GM23338 (cell line): ENCODE measurements at regions not wholly inside any gene's neighbourhood (a gene's known extent, or its start where the extent isn't known, plus 50 kb on each side); places are given as distances from the start of the nearest gene placed in this dataset.
"Not testable (repeated sequence)": the region's sequence is repeated elsewhere in the genome, so short reads cannot be mapped to it uniquely, and the experiment has no call there.

Experiments used
- ATAC-seq: fragments of 200-7000 bp; cut with Tn5 transposase; 3 replicates; pipeline ENCODE4 v1.9.1; 2020
- DNase-seq: peaks from one replicate; pipeline ENCODE4 v3.0.0-alpha.2; 2015; ENCODE audit warnings: low spot score
- H2AFZ ChIP-seq: fragments of 200-600 bp; sonication (generic); 2 replicates; pipeline ENCODE4 v1.8.0; 2016; ENCODE audit warnings: antibody characterized with exemption, mild to moderate bottlenecking, moderate library complexity
- H3F3A ChIP-seq: fragments of 200-600 bp; sonication (generic); replicated peaks from 2 replicates; pipeline ENCODE4 v1.8.0; 2017; ENCODE audit warnings: antibody characterized with exemption, mixed run types, low read depth
- H3K27ac ChIP-seq: fragments of 200-600 bp; sonication (generic); 2 replicates; pipeline ENCODE4 v1.6.1; 2016; ENCODE audit warnings: low read depth
- H3K27me3 ChIP-seq: fragments of 200-600 bp; sonication (generic); 2 replicates; pipeline ENCODE4 v1.8.0; 2016; ENCODE audit warnings: mild to moderate bottlenecking, mixed run types, moderate library complexity; ENCODE audit not compliant: insufficient read depth
- H3K36me3 ChIP-seq: fragments of 200-600 bp; sonication (generic); 2 replicates; pipeline ENCODE4 v1.8.0; 2016; ENCODE audit warnings: mild to moderate bottlenecking; ENCODE audit not compliant: insufficient read depth
- H3K4me1 ChIP-seq: fragments of 200-600 bp; sonication (generic); 2 replicates; pipeline ENCODE4 v1.8.0; 2016; ENCODE audit warnings: mild to moderate bottlenecking, moderate library complexity; ENCODE audit not compliant: insufficient read depth
- H3K4me2 ChIP-seq: fragments of 200-600 bp; sonication (generic); 2 replicates; pipeline ENCODE4 v1.7.1; 2017; ENCODE audit warnings: mixed run types
- H3K4me3 ChIP-seq: fragments of 200-600 bp; sonication (generic); 2 replicates; pipeline ENCODE4 v1.6.1; 2016; ENCODE audit warnings: mixed run types
- H3K79me2 ChIP-seq: fragments of 200-600 bp; sonication (generic); replicated peaks from 2 replicates; pipeline ENCODE4 v1.8.0; 2017; ENCODE audit warnings: mild to moderate bottlenecking; ENCODE audit not compliant: insufficient read depth
- H3K9me2 ChIP-seq: fragments of 200-600 bp; sonication (generic); 2 replicates; pipeline ENCODE4 v1.8.0; 2017; ENCODE audit not compliant: insufficient read depth
- H4K20me1 ChIP-seq: fragments of 200-600 bp; sonication (generic); replicated peaks from 2 replicates; pipeline ENCODE4 v1.8.0; 2017; ENCODE audit warnings: mild to moderate bottlenecking; ENCODE audit not compliant: insufficient read depth
- H3K27ac Mint-ChIP-seq: 2 replicates; pipeline ENCODE4 v1.8.0; 2020; ENCODE audit warnings: inconsistent platforms, mild to moderate bottlenecking, moderate library complexity, mixed read lengths
- H3K27me3 Mint-ChIP-seq: 3 replicates; pipeline ENCODE4 v1.8.0; 2022; ENCODE audit warnings: low read depth, mild to moderate bottlenecking, moderate library complexity, mixed read lengths, inconsistent platforms; ENCODE audit not compliant: insufficient read depth, poor library complexity
- H3K36me3 Mint-ChIP-seq: 3 replicates; pipeline ENCODE4 v1.8.0; 2021; ENCODE audit warnings: low read depth, mild to moderate bottlenecking, inconsistent platforms, moderate library complexity, mixed read lengths
- H3K4me1 Mint-ChIP-seq: 3 replicates; pipeline ENCODE4 v1.8.0; 2020; ENCODE audit warnings: mild to moderate bottlenecking, inconsistent platforms, mixed read lengths
- H3K4me3 Mint-ChIP-seq: 3 replicates; pipeline ENCODE4 v1.8.0; 2021; ENCODE audit warnings: moderate library complexity, mild to moderate bottlenecking, inconsistent platforms, mixed read lengths
- H3K9me3 Mint-ChIP-seq: 3 replicates; pipeline ENCODE4 v1.8.0; 2020; ENCODE audit warnings: moderate library complexity, mild to moderate bottlenecking, inconsistent platforms, mixed read lengths
- ETS1 ChIP-seq: IDR thresholded peaks from 2 replicates; pipeline ENCODE4 v1.6.1; 2016; ENCODE audit warnings: antibody characterized with exemption
- EZH2phosphoT487 ChIP-seq: fragments of 200-600 bp; sonication (generic); IDR thresholded peaks from one replicate; pipeline ENCODE4 v1.8.1; 2018; ENCODE audit warnings: antibody characterized with exemption; ENCODE audit not compliant: unreplicated experiment
- JUNB ChIP-seq: IDR thresholded peaks from one replicate; pipeline ENCODE4 v1.6.1; 2016; ENCODE audit warnings: antibody characterized with exemption; ENCODE audit not compliant: unreplicated experiment
- POLR2AphosphoS5 ChIP-seq: IDR thresholded peaks from 2 replicates; pipeline ENCODE4 v1.6.1; 2016; ENCODE audit warnings: antibody characterized with exemption, low read depth
- REST ChIP-seq: IDR thresholded peaks from one replicate; pipeline ENCODE4 v1.6.1; 2018; ENCODE audit warnings: antibody characterized with exemption; ENCODE audit not compliant: unreplicated experiment
- STAT1 ChIP-seq: IDR thresholded peaks from one replicate; pipeline ENCODE4 v1.6.1; 2016; ENCODE audit warnings: antibody characterized with exemption; ENCODE audit not compliant: unreplicated experiment
- ZNF114 ChIP-seq: fragments of 250-450 bp; sonication (Bioruptor Pico); IDR thresholded peaks from 2 replicates; pipeline ENCODE4 v1.5.0; 2020; ENCODE audit warnings: mild to moderate bottlenecking, moderate library complexity
- ZNF331 ChIP-seq: fragments of 250-450 bp; sonication (Bioruptor Pico); IDR thresholded peaks from 2 replicates; pipeline ENCODE4 v1.5.0; 2020; ENCODE audit warnings: low read depth, mild to moderate bottlenecking, moderate library complexity
- TF ChIP-seq, protein P1 (sequence below), 2 experiments: fragments of 200-600 bp in 1 of 2; sonication (generic) in 1 of 2; conservative IDR thresholded peaks; 2 replicates each; pipeline versions ENCODE4 v1.5.1 to v1.6.1; 2016 to 2017; ENCODE audit warnings: antibody characterized with exemption in 2 of 2, low read depth in 2 of 2, mild to moderate bottlenecking in 2 of 2, moderate library complexity in 1 of 2

DNA sequence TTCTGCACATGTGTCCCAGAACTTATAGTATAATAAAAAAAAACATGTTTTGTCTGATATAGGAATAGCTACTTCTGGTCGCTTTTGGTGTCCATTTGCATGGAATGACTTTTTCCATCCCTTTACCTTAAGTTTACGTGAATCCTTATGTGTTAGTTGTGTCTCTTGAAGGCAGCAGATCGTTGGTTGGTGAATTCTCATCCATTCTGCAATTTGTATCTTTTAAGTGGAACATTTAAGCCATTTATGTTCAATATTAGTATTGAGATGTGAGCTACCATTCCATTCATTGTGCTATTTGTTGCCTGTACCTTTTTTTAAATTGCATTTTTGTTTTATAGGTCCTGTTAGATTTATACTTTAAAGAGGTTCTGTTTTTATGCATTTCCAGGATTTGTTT is 55.1 kb upstream of the PHIP start (continued):
- TF ChIP-seq REST: no peak
- TF ChIP-seq JUNB: no peak
- no peak for TF ChIP-seq EZH2phosphoT487
- no peak for TF ChIP-seq STAT1
- TF ChIP-seq, protein P1, sequence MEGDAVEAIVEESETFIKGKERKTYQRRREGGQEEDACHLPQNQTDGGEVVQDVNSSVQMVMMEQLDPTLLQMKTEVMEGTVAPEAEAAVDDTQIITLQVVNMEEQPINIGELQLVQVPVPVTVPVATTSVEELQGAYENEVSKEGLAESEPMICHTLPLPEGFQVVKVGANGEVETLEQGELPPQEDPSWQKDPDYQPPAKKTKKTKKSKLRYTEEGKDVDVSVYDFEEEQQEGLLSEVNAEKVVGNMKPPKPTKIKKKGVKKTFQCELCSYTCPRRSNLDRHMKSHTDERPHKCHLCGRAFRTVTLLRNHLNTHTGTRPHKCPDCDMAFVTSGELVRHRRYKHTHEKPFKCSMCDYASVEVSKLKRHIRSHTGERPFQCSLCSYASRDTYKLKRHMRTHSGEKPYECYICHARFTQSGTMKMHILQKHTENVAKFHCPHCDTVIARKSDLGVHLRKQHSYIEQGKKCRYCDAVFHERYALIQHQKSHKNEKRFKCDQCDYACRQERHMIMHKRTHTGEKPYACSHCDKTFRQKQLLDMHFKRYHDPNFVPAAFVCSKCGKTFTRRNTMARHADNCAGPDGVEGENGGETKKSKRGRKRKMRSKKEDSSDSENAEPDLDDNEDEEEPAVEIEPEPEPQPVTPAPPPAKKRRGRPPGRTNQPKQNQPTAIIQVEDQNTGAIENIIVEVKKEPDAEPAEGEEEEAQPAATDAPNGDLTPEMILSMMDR (conservative IDR thresholded peaks at IDR 0.05; ENCODE audit: low read depth in 2 of 2): no peak
- TF ChIP-seq POLR2AphosphoS5: no peak
- TF ChIP-seq ZNF114: no peak
- no peak for TF ChIP-seq ETS1
- no peak for TF ChIP-seq ZNF331 (CRISPR knock-in tag)

DNA sequence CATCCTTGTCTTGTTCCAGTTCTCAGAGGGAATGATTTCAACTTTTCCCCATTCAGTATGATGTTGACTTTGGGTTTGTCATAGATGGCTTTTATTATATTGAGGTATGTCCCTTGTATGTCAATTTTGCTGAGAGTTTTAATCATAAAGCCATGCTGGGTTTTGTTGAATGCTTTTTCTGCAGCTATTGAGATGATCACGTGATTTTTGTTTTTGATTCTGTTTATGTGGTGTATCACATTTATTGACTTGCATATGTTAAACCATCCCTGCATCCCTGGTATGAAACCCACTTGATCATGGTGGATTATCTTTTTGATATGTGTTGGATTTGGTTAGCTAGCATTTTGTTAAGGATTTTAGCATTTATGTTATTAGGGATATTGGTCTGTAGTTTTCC is 53.2 kb upstream of the PHIP start:
- not testable (repeated sequence) for H3K27me3 Mint-ChIP-seq

More for the DNA sequence above, 53.2 kb upstream of the PHIP start:
- Mint-ChIP-seq H3K36me3 (peaks cover 26% of the 10 kb centered on the region), H3K9me3 (peaks cover 37% of the 10 kb centered on the region)
- H3F3A ChIP-seq, H4K20me1 ChIP-seq, H3K27ac Mint-ChIP-seq, H3K4me1 ChIP-seq, H2AFZ ChIP-seq, ATAC-seq, H3K4me3 Mint-ChIP-seq, H3K4me2 ChIP-seq, DNase-seq, H3K4me3 ChIP-seq, H3K79me2 ChIP-seq, H3K4me1 Mint-ChIP-seq, H3K36me3 ChIP-seq, H3K27me3 ChIP-seq, H3K27ac ChIP-seq: not testable (repeated sequence)
- peaks cover 15% of the 10 kb centered on the region for H3K9me2 ChIP-seq
